Tibial nerve (tissue), 4 donors: ENCODE measurements at regions not wholly inside any gene's neighbourhood (a gene's known extent, or its start where the extent isn't known, plus 50 kb on each side); places are given as distances from the start of the nearest gene placed in this dataset.

Experiments used
- EP300 ChIP-seq, 2 donors: sonication (generic); formaldehyde crosslinking; IDR thresholded peaks; one replicate each; pipeline ENCODE4 v1.6.1; 2017; ENCODE audit warnings: antibody characterized with exemption in 2 of 2, mild to moderate bottlenecking in 1 of 2
- POLR2A ChIP-seq, 2 donors: fragments of 450-650 bp; IDR thresholded peaks; one replicate each; pipeline ENCODE4 v1.6.1; 2017; ENCODE audit warnings: antibody characterized with exemption in 2 of 2, mild to moderate bottlenecking in 2 of 2, moderate library complexity in 2 of 2
- TF ChIP-seq, protein P1 (sequence below), 5 experiments: fragments of 200-600 bp in 3 of 5; fragments of 450-650 bp in 2 of 5; sonication (generic) in 3 of 5; IDR thresholded peaks; one replicate each; pipeline ENCODE4 v1.5.1; 2016 to 2019; ENCODE audit warnings: antibody characterized with exemption in 5 of 5, mild to moderate bottlenecking in 3 of 5, moderate library complexity in 2 of 5

DNA sequence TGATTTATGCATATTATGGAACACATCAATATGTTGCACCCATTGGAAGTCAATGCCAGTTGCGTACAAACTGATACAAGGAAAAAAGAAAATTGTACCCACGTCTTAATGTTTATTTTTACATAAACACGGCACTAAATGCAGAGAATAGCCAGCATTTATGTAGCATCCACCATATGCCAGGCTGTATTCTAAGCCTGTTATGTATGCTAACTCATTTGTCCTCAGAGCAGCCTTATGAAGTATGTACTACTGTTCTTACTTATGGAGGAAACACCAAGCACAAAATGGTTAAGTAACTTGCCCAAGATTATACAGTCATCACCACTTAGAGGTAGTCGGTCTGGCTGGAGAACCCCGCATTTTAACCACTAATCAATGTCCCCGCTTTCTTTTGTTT, 837.9 kb upstream of the RBFOX1 start:
- TF ChIP-seq, protein P1, sequence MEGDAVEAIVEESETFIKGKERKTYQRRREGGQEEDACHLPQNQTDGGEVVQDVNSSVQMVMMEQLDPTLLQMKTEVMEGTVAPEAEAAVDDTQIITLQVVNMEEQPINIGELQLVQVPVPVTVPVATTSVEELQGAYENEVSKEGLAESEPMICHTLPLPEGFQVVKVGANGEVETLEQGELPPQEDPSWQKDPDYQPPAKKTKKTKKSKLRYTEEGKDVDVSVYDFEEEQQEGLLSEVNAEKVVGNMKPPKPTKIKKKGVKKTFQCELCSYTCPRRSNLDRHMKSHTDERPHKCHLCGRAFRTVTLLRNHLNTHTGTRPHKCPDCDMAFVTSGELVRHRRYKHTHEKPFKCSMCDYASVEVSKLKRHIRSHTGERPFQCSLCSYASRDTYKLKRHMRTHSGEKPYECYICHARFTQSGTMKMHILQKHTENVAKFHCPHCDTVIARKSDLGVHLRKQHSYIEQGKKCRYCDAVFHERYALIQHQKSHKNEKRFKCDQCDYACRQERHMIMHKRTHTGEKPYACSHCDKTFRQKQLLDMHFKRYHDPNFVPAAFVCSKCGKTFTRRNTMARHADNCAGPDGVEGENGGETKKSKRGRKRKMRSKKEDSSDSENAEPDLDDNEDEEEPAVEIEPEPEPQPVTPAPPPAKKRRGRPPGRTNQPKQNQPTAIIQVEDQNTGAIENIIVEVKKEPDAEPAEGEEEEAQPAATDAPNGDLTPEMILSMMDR (IDR thresholded peaks at IDR 0.05): no peak
- TF ChIP-seq POLR2A (IDR thresholded peaks at IDR 0.05): no peak
- TF ChIP-seq EP300 (IDR thresholded peaks at IDR 0.05): no peak
